OCI-LY7 (cell line): ENCODE measurements at regions not wholly inside any gene's neighbourhood (a gene's known extent, or its start where the extent isn't known, plus 50 kb on each side); places are given as distances from the start of the nearest gene placed in this dataset.

Experiments
- BruUV-seq: library from RNA; stranded (reverse); fragments of 400-500 nt; replicated peaks from 2 replicates; lab custom pipeline; 2021; lab: Mats Ljungman, UMichigan
- CTCF ChIA-PET: fragments of 300-600 bp; sonication (Branson Sonifier 250); formaldehyde crosslinking; loops from one replicate; lab custom pipeline; 2022; ENCODE audit warnings: antibody characterized with exemption; ENCODE audit not compliant: unreplicated experiment; lab: Charles Lee
- POLR2A ChIA-PET: fragments of 300-600 bp; sonication (Branson Sonifier 250); formaldehyde crosslinking; loops from one replicate; lab custom pipeline; 2022; ENCODE audit warnings: antibody characterized with exemption; lab: Charles Lee
- DNase-seq: peaks from one replicate; pipeline ENCODE4 v3.0.0-alpha.2; 2015; ENCODE audit warnings: low spot score
- H2AFZ ChIP-seq: fragments of 200-600 bp; sonication (generic), shearing (Covaris generic); 2 replicates; pipeline ENCODE4 v1.6.1; 2014; ENCODE audit warnings: mild to moderate bottlenecking, antibody characterized with exemption, low read length, moderate library complexity
- H3K27ac ChIP-seq: fragments of 200-600 bp; sonication (generic); 2 replicates; pipeline ENCODE4 v1.5.1; 2014; ENCODE audit warnings: mixed run types, low read depth, mild to moderate bottlenecking, moderate library complexity, low read length, inconsistent platforms; ENCODE audit not compliant: poor library complexity, severe bottlenecking
- H3K36me3 ChIP-seq: fragments of 200-600 bp; sonication (generic); 2 replicates; pipeline ENCODE4 v1.6.1; 2014; ENCODE audit warnings: mild to moderate bottlenecking, antibody characterized with exemption, low read length, moderate library complexity, mixed read lengths; ENCODE audit not compliant: insufficient read depth
- H3K4me1 ChIP-seq: fragments of 200-600 bp; sonication (generic); 2 replicates; pipeline ENCODE4 v1.5.1; 2014; ENCODE audit warnings: mild to moderate bottlenecking, low read length; ENCODE audit not compliant: insufficient read depth, poor library complexity, severe bottlenecking
- H3K4me2 ChIP-seq: fragments of 200-600 bp; sonication (generic); 2 replicates; pipeline ENCODE4 v1.6.1; 2014; ENCODE audit warnings: mild to moderate bottlenecking, low read length
- H3K4me3 ChIP-seq: fragments of 200-600 bp; sonication (generic); 2 replicates; pipeline ENCODE4 v1.5.1; 2014; ENCODE audit warnings: mild to moderate bottlenecking, low read depth, low read length; ENCODE audit not compliant: poor library complexity, severe bottlenecking
- H3K79me2 ChIP-seq: fragments of 200-600 bp; sonication (generic); 2 replicates; pipeline ENCODE4 v1.6.1; 2016; ENCODE audit warnings: low read depth, mild to moderate bottlenecking, low read length, moderate library complexity, mixed read lengths; ENCODE audit not compliant: insufficient read depth
- H3K9me2 ChIP-seq: fragments of 200-600 bp; sonication (generic); 2 replicates; pipeline ENCODE4 v1.6.1; 2016; ENCODE audit warnings: mild to moderate bottlenecking, low read length, mixed read lengths; ENCODE audit not compliant: insufficient read depth
- H3K9me3 ChIP-seq: fragments of 200-600 bp; sonication (generic); 2 replicates; pipeline ENCODE4 v1.6.1; 2014; ENCODE audit warnings: mild to moderate bottlenecking, mixed run types, low read length, mixed read lengths
- H4K20me1 ChIP-seq: fragments of 200-600 bp; sonication (generic); 2 replicates; pipeline ENCODE4 v1.6.1; 2014; ENCODE audit warnings: mild to moderate bottlenecking, antibody characterized with exemption, low read length, moderate library complexity, mixed read lengths; ENCODE audit not compliant: insufficient read depth
- EZH2phosphoT487 ChIP-seq: fragments of 200-600 bp; sonication (generic); IDR thresholded peaks from 2 replicates; pipeline ENCODE4 v1.6.1; 2018; ENCODE audit warnings: low read depth, borderline replicate concordance, mild to moderate bottlenecking, mixed run types, antibody characterized with exemption, low read length, moderate library complexity, mixed read lengths
- intact Hi-C: fragments of 100-400 bp; cut with micrococcal nuclease; formaldehyde crosslinking; loops from one replicate; pipeline ENCODE4 v1.10.0; 2022; ENCODE audit not compliant: unreplicated experiment
- TF ChIP-seq, protein P1 (sequence below): fragments of 200-600 bp; sonication (generic); conservative IDR thresholded peaks from 2 replicates; pipeline ENCODE4 v1.5.1; 2014; ENCODE audit warnings: mild to moderate bottlenecking, antibody characterized with exemption, low read length, moderate library complexity, mixed read lengths

DNA sequence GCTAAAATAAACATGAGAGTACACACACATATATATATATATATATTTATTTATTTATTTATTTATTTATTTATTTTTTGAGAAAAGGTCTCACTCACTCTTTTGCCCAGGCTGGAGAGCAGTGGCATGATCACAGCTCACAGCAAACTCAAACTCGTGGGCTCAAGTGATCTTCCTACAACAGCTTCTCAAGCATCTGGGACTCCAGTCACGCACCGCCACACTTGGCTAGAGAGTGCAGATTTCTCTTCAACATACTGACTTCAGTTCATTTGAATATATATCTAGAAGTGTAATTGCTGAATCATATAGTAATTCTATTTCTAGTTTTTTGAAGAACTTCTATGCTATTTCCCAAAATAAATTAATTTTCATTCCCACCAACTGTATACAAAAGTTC is 1711.8 kb downstream of the SLITRK5 start:
- ChIA-PET POLR2A (interaction anchor here (0.5 to 2.0 kb wide), 5 partner anchors 10 to 1886 kb away, joined by 3 to 5 read pairs (median 4); no protein-coding TSS in a partner anchor), CTCF (no interaction called here)
- no TSS peak for BruUV-seq
- H3K4me3 ChIP-seq, result no peak overlapping the region
- H3K9me2 ChIP-seq, result no peaks in the 10 kb centered on the region
- no peaks in the 10 kb centered on the region for H3K4me1 ChIP-seq
- H3K27ac ChIP-seq, result no peak overlapping the region
- H3K9me3 ChIP-seq, result peaks cover 23% of the 10 kb centered on the region
- intact Hi-C loops, result no loop called here
- no peaks in the 10 kb centered on the region for H4K20me1 ChIP-seq
- DNase-seq, result no peak
- no peaks in the 10 kb centered on the region for H3K79me2 ChIP-seq
- TF ChIP-seq, protein P1, sequence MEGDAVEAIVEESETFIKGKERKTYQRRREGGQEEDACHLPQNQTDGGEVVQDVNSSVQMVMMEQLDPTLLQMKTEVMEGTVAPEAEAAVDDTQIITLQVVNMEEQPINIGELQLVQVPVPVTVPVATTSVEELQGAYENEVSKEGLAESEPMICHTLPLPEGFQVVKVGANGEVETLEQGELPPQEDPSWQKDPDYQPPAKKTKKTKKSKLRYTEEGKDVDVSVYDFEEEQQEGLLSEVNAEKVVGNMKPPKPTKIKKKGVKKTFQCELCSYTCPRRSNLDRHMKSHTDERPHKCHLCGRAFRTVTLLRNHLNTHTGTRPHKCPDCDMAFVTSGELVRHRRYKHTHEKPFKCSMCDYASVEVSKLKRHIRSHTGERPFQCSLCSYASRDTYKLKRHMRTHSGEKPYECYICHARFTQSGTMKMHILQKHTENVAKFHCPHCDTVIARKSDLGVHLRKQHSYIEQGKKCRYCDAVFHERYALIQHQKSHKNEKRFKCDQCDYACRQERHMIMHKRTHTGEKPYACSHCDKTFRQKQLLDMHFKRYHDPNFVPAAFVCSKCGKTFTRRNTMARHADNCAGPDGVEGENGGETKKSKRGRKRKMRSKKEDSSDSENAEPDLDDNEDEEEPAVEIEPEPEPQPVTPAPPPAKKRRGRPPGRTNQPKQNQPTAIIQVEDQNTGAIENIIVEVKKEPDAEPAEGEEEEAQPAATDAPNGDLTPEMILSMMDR, result no peak
- TF ChIP-seq EZH2phosphoT487, result no peak
- no peak overlapping the region for H2AFZ ChIP-seq
- H3K36me3 ChIP-seq, result no peaks in the 10 kb centered on the region
- no peak overlapping the region for H3K4me2 ChIP-seq

DNA sequence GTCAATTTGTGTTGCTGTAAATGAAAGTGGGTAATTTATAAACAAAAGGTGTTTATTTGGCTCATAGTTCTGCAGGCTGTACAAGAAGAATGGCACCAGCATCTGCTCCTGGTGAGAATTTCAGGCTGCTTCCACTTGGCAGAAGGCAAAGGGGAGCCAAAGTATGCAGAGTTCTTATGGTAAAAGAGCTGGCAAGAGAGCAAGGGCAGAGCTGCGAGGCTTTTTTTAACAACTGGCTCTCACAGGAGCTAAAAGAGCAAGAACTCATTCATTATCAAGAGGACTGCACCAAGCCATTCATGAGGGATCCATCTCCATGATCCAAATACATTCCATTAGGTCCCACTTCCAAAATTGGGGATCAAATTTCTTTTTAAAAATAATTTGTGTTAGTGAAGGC is 1712.7 kb downstream of the SLITRK5 start:
- H3K36me3 ChIP-seq, result no peaks in the 10 kb centered on the region
- no peak overlapping the region for H2AFZ ChIP-seq
- TF ChIP-seq, protein P1, result no peak
- TF ChIP-seq EZH2phosphoT487, result no peak
- no peaks in the 10 kb centered on the region for H4K20me1 ChIP-seq
- H3K4me2 ChIP-seq, result no peak overlapping the region
- no peaks in the 10 kb centered on the region for H3K79me2 ChIP-seq
- H3K9me3 ChIP-seq, result peaks cover 23% of the 10 kb centered on the region
- H3K4me3 ChIP-seq, result no peak overlapping the region
- H3K9me2 ChIP-seq, result no peaks in the 10 kb centered on the region
- no peak overlapping the region for H3K27ac ChIP-seq
- DNase-seq, result no peak
- BruUV-seq, result no TSS peak
- H3K4me1 ChIP-seq, result no peaks in the 10 kb centered on the region
- ChIA-PET POLR2A (interaction anchor here (0.7 to 1.7 kb wide), 3 partner anchors 8 to 274 kb away, joined by 3 to 5 read pairs (median 4); no protein-coding TSS in a partner anchor), CTCF (no interaction called here)
- intact Hi-C loops, result no loop called here

DNA sequence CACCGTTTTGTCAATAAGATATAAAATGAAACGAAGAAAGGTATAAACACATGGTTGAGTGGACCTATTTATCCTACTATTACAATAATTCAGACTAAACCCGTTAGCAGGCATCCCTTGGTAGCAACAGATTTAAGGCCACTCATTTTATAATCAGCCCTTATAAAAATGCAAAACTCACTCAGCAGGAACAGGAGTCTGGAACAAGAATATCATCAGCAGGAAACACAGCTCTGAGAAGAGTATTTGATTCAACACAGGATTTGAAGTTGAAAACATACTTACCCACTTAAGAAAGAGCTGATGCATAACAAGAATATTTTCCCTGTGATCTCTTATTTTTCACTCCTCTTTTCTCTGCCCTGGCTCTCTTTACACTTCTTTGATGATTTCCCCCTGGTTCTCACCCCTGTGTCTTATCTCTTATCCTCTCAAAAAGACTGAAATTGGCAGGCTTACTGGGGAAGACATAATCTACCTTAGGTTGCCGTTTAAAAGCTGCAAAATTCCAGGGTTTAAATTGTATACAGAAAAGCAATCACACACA is 1722.7 kb downstream of the SLITRK5 start:
- intact Hi-C loops, result no loop called here
- no peak overlapping the region for H2AFZ ChIP-seq
- H3K27ac ChIP-seq, result no peak overlapping the region
- no peaks in the 10 kb centered on the region for H3K4me1 ChIP-seq
- H3K4me2 ChIP-seq, result no peak overlapping the region
- H3K4me3 ChIP-seq, result no peak overlapping the region
- ChIA-PET POLR2A (interaction anchor here (0.6 to 1.2 kb wide), 5 partner anchors 9 to 1595 kb away, joined by 3 to 5 read pairs (median 3); no protein-coding TSS in a partner anchor), CTCF (no interaction called here)
- TF ChIP-seq, protein P1, result no peak
- no peak for TF ChIP-seq EZH2phosphoT487
- H3K9me2 ChIP-seq, result no peaks in the 10 kb centered on the region
- no TSS peak for BruUV-seq
- DNase-seq, result no peak
- H3K79me2 ChIP-seq, result no peaks in the 10 kb centered on the region
- H3K36me3 ChIP-seq, result no peaks in the 10 kb centered on the region
- no peaks in the 10 kb centered on the region for H4K20me1 ChIP-seq
- H3K9me3 ChIP-seq, result peaks cover 22% of the 10 kb centered on the region
